ENCODE measurements at regions not wholly inside any gene's neighbourhood (a gene's known extent, or its start where the extent isn't known, plus 50 kb on each side); places are given as distances from the start of the nearest gene placed in this dataset.

DNA sequence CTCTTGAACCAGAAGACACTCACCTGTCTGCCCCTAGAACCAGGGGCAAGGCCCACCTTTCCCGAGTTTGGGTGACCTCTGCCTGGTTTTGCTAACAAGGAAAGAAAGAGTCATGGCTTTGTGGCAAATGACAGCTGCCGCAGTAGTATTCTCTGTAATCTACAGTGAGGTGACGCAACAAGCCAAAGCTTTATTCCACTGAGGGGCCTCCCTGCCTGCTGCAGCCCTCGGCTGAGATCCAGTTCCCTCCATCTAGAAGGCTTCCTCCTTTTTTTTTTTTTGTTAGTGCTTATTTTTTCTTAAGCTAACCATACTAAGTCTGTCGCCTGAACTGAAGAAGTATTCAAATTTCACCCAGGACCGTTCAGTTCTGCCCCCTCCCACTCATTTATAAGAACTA, 142.3 kb upstream of the TMCC3 start:
- no peaks in the 10 kb centered on the region for H3K9me3 ChIP-seq (ENCODE audit: low read length)
- H3K9ac ChIP-seq (ENCODE audit: low read length), result peak overlapping the region; percentile 7
- no peaks in the 10 kb centered on the region for H3K79me2 ChIP-seq (replicated peaks; ENCODE audit: insufficient read depth, low read length)
- no peak overlapping the region for H2AFZ ChIP-seq (ENCODE audit: low read depth, low read length)
- H3K4me2 ChIP-seq (ENCODE audit: low read length), result no peak overlapping the region
- H3F3A ChIP-seq (ENCODE audit: insufficient read depth, low read length, poor library complexity, severe bottlenecking), result no peaks in the 10 kb centered on the region
- H3K4me3 ChIP-seq (ENCODE audit: low read length), result no peak overlapping the region
- no peaks in the 10 kb centered on the region for H3K27me3 ChIP-seq (ENCODE audit: insufficient read depth, low read depth, low read length)
- no peaks in the 10 kb centered on the region for H3K9me2 ChIP-seq (ENCODE audit: insufficient read depth, low read length)
- no peaks in the 10 kb centered on the region for H3K36me3 ChIP-seq (ENCODE audit: insufficient read depth, low read length)
- TF ChIP-seq, protein P1, sequence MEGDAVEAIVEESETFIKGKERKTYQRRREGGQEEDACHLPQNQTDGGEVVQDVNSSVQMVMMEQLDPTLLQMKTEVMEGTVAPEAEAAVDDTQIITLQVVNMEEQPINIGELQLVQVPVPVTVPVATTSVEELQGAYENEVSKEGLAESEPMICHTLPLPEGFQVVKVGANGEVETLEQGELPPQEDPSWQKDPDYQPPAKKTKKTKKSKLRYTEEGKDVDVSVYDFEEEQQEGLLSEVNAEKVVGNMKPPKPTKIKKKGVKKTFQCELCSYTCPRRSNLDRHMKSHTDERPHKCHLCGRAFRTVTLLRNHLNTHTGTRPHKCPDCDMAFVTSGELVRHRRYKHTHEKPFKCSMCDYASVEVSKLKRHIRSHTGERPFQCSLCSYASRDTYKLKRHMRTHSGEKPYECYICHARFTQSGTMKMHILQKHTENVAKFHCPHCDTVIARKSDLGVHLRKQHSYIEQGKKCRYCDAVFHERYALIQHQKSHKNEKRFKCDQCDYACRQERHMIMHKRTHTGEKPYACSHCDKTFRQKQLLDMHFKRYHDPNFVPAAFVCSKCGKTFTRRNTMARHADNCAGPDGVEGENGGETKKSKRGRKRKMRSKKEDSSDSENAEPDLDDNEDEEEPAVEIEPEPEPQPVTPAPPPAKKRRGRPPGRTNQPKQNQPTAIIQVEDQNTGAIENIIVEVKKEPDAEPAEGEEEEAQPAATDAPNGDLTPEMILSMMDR (IDR thresholded peaks at IDR 0.05; ENCODE audit: poor library complexity, severe bottlenecking), result no peak
- TF ChIP-seq, protein P2, sequence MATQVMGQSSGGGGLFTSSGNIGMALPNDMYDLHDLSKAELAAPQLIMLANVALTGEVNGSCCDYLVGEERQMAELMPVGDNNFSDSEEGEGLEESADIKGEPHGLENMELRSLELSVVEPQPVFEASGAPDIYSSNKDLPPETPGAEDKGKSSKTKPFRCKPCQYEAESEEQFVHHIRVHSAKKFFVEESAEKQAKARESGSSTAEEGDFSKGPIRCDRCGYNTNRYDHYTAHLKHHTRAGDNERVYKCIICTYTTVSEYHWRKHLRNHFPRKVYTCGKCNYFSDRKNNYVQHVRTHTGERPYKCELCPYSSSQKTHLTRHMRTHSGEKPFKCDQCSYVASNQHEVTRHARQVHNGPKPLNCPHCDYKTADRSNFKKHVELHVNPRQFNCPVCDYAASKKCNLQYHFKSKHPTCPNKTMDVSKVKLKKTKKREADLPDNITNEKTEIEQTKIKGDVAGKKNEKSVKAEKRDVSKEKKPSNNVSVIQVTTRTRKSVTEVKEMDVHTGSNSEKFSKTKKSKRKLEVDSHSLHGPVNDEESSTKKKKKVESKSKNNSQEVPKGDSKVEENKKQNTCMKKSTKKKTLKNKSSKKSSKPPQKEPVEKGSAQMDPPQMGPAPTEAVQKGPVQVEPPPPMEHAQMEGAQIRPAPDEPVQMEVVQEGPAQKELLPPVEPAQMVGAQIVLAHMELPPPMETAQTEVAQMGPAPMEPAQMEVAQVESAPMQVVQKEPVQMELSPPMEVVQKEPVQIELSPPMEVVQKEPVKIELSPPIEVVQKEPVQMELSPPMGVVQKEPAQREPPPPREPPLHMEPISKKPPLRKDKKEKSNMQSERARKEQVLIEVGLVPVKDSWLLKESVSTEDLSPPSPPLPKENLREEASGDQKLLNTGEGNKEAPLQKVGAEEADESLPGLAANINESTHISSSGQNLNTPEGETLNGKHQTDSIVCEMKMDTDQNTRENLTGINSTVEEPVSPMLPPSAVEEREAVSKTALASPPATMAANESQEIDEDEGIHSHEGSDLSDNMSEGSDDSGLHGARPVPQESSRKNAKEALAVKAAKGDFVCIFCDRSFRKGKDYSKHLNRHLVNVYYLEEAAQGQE (IDR thresholded peaks at IDR 0.05; ENCODE audit: borderline replicate concordance), result no peak
- TF ChIP-seq SMC3 (conservative IDR thresholded peaks at IDR 0.05; ENCODE audit: poor library complexity), result no peak
- no peak for TF ChIP-seq RAD21 (conservative IDR thresholded peaks at IDR 0.05)
- no peak for TF ChIP-seq EP300 (conservative IDR thresholded peaks at IDR 0.05; ENCODE audit: poor library complexity, severe bottlenecking)
- TF ChIP-seq MXI1 (conservative IDR thresholded peaks at IDR 0.05; ENCODE audit: poor library complexity, severe bottlenecking), result no peak
- TF ChIP-seq TAF1 (IDR thresholded peaks at IDR 0.05; ENCODE audit: low read depth), result no peak
- no peak for TF ChIP-seq EZH2 (IDR thresholded peaks at IDR 0.05; ENCODE audit: borderline replicate concordance, insufficient read depth, low read length, poor library complexity, severe bottlenecking)
- no peak for TF ChIP-seq POLR2AphosphoS5 (IDR thresholded peaks at IDR 0.05)
- no peaks in the 10 kb centered on the region for H4K20me1 ChIP-seq (ENCODE audit: insufficient read depth)
- peak overlapping the region; percentile 51 for H3K27ac ChIP-seq (ENCODE audit: low read length)

DNA sequence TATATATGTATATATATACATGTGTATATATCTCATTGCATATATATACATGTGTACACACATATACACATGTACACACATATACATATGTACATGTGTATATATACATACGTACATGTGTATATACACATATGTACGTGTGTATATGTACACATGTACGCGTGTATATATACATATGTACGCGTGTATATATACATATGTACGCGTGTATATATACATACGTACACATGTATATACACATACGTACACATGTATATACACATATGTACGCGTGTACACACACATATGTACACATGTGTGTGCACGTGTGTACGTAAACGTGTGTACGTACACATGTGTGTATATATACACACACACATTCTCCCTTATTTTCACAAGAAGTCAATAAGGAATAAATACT, 141.6 kb upstream of the TMCC3 start:
- Histone ChIP-seq H4K20me1 (ENCODE audit: insufficient read depth) (no peaks in the 10 kb centered on the region), H3K4me2 (ENCODE audit: low read length) (no peak overlapping the region), H3K9ac (ENCODE audit: low read length) (no peak overlapping the region), H3K79me2 (replicated peaks; ENCODE audit: insufficient read depth, low read length) (no peaks in the 10 kb centered on the region), H3K27me3 (ENCODE audit: insufficient read depth, low read depth, low read length) (no peaks in the 10 kb centered on the region), H2AFZ (ENCODE audit: low read depth, low read length) (no peak overlapping the region), H3F3A (ENCODE audit: insufficient read depth, low read length, poor library complexity, severe bottlenecking) (no peaks in the 10 kb centered on the region), H3K27ac (ENCODE audit: low read length) (peak overlapping the region; percentile 89), H3K36me3 (ENCODE audit: insufficient read depth, low read length) (no peaks in the 10 kb centered on the region), H3K9me3 (ENCODE audit: low read length) (no peaks in the 10 kb centered on the region), H3K4me3 (ENCODE audit: low read length) (no peak overlapping the region), H3K9me2 (ENCODE audit: insufficient read depth, low read length) (no peaks in the 10 kb centered on the region)
- TF ChIP-seq TAF1 (IDR thresholded peaks at IDR 0.05; ENCODE audit: low read depth) (no peak), SMC3 (conservative IDR thresholded peaks at IDR 0.05; ENCODE audit: poor library complexity) (no peak), POLR2AphosphoS5 (IDR thresholded peaks at IDR 0.05) (no peak), EZH2 (IDR thresholded peaks at IDR 0.05; ENCODE audit: borderline replicate concordance, insufficient read depth, low read length, poor library complexity, severe bottlenecking) (no peak), RAD21 (conservative IDR thresholded peaks at IDR 0.05) (no peak), MXI1 (conservative IDR thresholded peaks at IDR 0.05; ENCODE audit: poor library complexity, severe bottlenecking) (no peak), EP300 (conservative IDR thresholded peaks at IDR 0.05; ENCODE audit: poor library complexity, severe bottlenecking) (no peak)
- TF ChIP-seq, protein P2 (IDR thresholded peaks at IDR 0.05; ENCODE audit: borderline replicate concordance), result no peak
- TF ChIP-seq, protein P1 (IDR thresholded peaks at IDR 0.05; ENCODE audit: poor library complexity, severe bottlenecking), result no peak
